ENCODE measurements at regions not wholly inside any gene's neighbourhood (a gene's known extent, or its start where the extent isn't known, plus 50 kb on each side); places are given as distances from the start of the nearest gene placed in this dataset.

DNA sequence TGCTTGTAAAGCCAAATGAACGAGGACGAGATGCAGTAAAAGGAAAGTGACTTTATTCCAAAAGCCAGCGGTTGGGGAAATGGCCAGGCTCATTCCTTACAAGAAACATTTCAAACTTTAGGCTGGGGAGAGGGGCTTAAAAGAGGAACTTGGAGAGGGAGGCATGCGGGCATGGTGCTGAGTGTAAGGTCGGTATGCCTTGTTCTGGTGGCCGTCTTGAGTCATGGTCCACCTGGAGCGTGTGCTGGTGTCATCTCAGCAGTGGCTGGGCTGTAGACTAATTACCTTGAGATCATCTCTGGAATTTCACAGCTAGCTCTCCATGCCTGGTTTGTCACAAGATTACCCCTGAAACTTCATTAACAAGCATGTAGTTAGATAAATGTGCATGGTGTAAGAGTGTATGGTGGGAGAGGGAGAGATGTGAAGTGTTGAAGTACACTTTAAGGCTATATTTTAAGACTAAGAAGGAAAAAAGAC lies 156.4 kb upstream of the PFN2 start:
- TF ChIP-seq, protein P1, sequence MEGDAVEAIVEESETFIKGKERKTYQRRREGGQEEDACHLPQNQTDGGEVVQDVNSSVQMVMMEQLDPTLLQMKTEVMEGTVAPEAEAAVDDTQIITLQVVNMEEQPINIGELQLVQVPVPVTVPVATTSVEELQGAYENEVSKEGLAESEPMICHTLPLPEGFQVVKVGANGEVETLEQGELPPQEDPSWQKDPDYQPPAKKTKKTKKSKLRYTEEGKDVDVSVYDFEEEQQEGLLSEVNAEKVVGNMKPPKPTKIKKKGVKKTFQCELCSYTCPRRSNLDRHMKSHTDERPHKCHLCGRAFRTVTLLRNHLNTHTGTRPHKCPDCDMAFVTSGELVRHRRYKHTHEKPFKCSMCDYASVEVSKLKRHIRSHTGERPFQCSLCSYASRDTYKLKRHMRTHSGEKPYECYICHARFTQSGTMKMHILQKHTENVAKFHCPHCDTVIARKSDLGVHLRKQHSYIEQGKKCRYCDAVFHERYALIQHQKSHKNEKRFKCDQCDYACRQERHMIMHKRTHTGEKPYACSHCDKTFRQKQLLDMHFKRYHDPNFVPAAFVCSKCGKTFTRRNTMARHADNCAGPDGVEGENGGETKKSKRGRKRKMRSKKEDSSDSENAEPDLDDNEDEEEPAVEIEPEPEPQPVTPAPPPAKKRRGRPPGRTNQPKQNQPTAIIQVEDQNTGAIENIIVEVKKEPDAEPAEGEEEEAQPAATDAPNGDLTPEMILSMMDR (conservative IDR thresholded peaks at IDR 0.05), result no peak
- no peak for TF ChIP-seq ZFX (IDR thresholded peaks at IDR 0.05)

Data from C4-2B (cell line).